Stomach (tissue), 4 donors: ENCODE measurements at regions not wholly inside any gene's neighbourhood (a gene's known extent, or its start where the extent isn't known, plus 50 kb on each side); places are given as distances from the start of the nearest gene placed in this dataset.

ENCODE experiments used
- CTCF ChIP-seq, 7 experiments: fragments of 450-650 bp in 4 of 7; fragments of 200-600 bp in 3 of 7; sonication (generic) in 3 of 7; IDR thresholded peaks; one replicate each; pipeline ENCODE4 v1.5.1; 2016 to 2019; ENCODE audit warnings: antibody characterized with exemption in 7 of 7, control low read depth in 2 of 7, mild to moderate bottlenecking in 1 of 7
- EP300 ChIP-seq: sonication (generic); formaldehyde crosslinking; IDR thresholded peaks from one replicate; pipeline ENCODE4 v1.6.1; 2017; ENCODE audit warnings: antibody characterized with exemption
- POLR2AphosphoS5 ChIP-seq, 3 donors: sonication (generic); formaldehyde crosslinking; IDR thresholded peaks; one replicate each; pipeline ENCODE4 v1.6.1; 2016; ENCODE audit warnings: antibody characterized with exemption in 3 of 3

GRCh38 chr3:103873897-103874545 is 1439.2 kb downstream of the ZPLD1 start:
- no peak for TF ChIP-seq CTCF (IDR thresholded peaks at IDR 0.05)
- no peak for TF ChIP-seq POLR2AphosphoS5 (IDR thresholded peaks at IDR 0.05)
- TF ChIP-seq EP300, result no peak
